Gastrocnemius medialis (tissue), 4 donors: ENCODE measurements at regions not wholly inside any gene's neighbourhood (a gene's known extent, or its start where the extent isn't known, plus 50 kb on each side); places are given as distances from the start of the nearest gene placed in this dataset.

Experiments used
- ATAC-seq, 2 donors: fragments of 150-250 bp; one replicate each; pipeline ENCODE4 v1.9.1; 2016
- DNase-seq, 2 donors: peaks; one replicate each; pipeline ENCODE4 v3.0.0-alpha.2; 2019
- H3K27ac ChIP-seq, 4 donors: fragments of 200-600 bp; sonication (generic); 1 replicate in 1 of 4; 2 replicates in 3 of 4; pipeline ENCODE4 v1.5.1; 2016 to 2018; ENCODE audit warnings: mild to moderate bottlenecking in 2 of 4, moderate library complexity in 1 of 4
- H3K27me3 ChIP-seq, 3 donors: fragments of 200-600 bp; sonication (generic) in 2 of 3; 1 replicate in 1 of 3; 2 replicates in 2 of 3; pipeline versions ENCODE4 v1.5.1 to v1.6.0; 2016 to 2019; ENCODE audit warnings: mild to moderate bottlenecking in 1 of 3, moderate library complexity in 1 of 3
- H3K36me3 ChIP-seq, 2 donors: fragments of 200-600 bp; sonication (generic) in 1 of 2; one replicate each; pipeline ENCODE4 v1.5.1; 2017 to 2018
- H3K4me1 ChIP-seq, 2 donors: fragments of 200-600 bp; sonication (generic) in 1 of 2; one replicate each; pipeline ENCODE4 v1.5.1; 2016 to 2017; ENCODE audit warnings: mild to moderate bottlenecking in 2 of 2
- H3K4me3 ChIP-seq, 4 donors: fragments of 200-600 bp; sonication (generic) in 3 of 4; 1 replicate in 1 of 4; 2 replicates in 3 of 4; pipeline ENCODE4 v1.5.1; 2016 to 2019; ENCODE audit warnings: mild to moderate bottlenecking in 2 of 4
- H3K9me3 ChIP-seq, 3 donors: fragments of 200-600 bp; sonication (generic) in 2 of 3; 1 replicate in 1 of 3; 2 replicates in 2 of 3; pipeline ENCODE4 v1.5.1; 2016 to 2019
- CTCF ChIP-seq, 5 experiments: fragments of 450-650 bp in 3 of 5; fragments of 200-600 bp in 2 of 5; sonication (generic) in 2 of 5; IDR thresholded peaks in 4 of 5; conservative IDR thresholded peaks in 1 of 5; 1 replicate in 4 of 5; 2 replicates in 1 of 5; pipeline ENCODE4 v1.5.1; 2016 to 2019; ENCODE audit warnings: antibody characterized with exemption in 5 of 5, mild to moderate bottlenecking in 3 of 5, moderate library complexity in 3 of 5
- POLR2A ChIP-seq, 2 donors: fragments of 450-650 bp; IDR thresholded peaks; one replicate each; pipeline ENCODE4 v1.6.1; 2017; ENCODE audit warnings: antibody characterized with exemption in 2 of 2, mild to moderate bottlenecking in 2 of 2, moderate library complexity in 2 of 2
- in situ Hi-C, 4 donors: fragments of 200-750 bp; cut with MboI; loops; one replicate each; pipeline versions ENCODE4 v1.15.0 to v1.8.0; 2017; ENCODE audit warnings: low sequenced_read_pairs in 4 of 4
- intact Hi-C: fragments of 100-400 bp; cut with DNase I; formaldehyde crosslinking; loops from one replicate; pipeline ENCODE4 v1.15.1; 2023; ENCODE audit warnings: low total_unique reads

DNA sequence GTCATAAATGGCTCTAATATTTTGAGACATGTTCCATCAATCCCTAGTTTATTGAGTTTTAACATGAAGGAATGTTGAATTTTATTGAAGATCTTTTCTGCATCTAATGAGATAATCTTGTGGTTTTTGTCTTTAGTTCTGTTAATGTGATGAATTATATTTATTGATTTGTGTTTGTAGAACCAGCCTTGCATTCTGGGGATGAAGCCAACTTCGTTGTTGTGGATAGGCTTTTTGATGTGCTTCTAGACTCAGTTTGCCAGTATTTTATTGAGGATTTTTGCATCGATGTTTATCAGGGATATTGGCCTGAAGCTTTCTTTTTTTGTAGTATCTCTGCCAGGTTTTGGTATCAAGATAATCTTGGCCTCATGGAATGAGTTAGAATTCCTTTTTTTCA, 72.0 kb upstream of the CD96 start:
- H3K36me3 ChIP-seq: no peaks in the 10 kb centered on the region
- no peak overlapping the region for H3K27ac ChIP-seq
- H3K27me3 ChIP-seq: no peaks in the 10 kb centered on the region
- H3K4me1 ChIP-seq: no peaks in the 10 kb centered on the region
- intact Hi-C loops: no loop called here
- ATAC-seq: no peak
- TF ChIP-seq POLR2A (IDR thresholded peaks at IDR 0.05): no peak
- no peak for TF ChIP-seq CTCF (IDR thresholded peaks at IDR 0.05 in 4 of 5, conservative IDR thresholded peaks at IDR 0.05 in 1 of 5)
- DNase-seq: no peak
- no peak overlapping the region for H3K4me3 ChIP-seq
- in situ Hi-C loops: no loop called here
- H3K9me3 ChIP-seq: no peaks in the 10 kb centered on the region

- ATAC-seq (no peak), DNase-seq (no peak)
- Histone ChIP-seq H3K9me3 (no peaks in the 10 kb centered on the region), H3K4me3 (no peak overlapping the region), H3K27me3 (no peaks in the 10 kb centered on the region), H3K4me1 (no peaks in the 10 kb centered on the region), H3K27ac (no peak overlapping the region), H3K36me3 (no peaks in the 10 kb centered on the region)
- in situ Hi-C loops: no loop called here
- no peak for TF ChIP-seq POLR2A (IDR thresholded peaks at IDR 0.05)
- no peak for TF ChIP-seq CTCF (IDR thresholded peaks at IDR 0.05 in 4 of 5, conservative IDR thresholded peaks at IDR 0.05 in 1 of 5)
- intact Hi-C loops: no loop called here
Observed at GRCh38 chr3:111471831-111472230, 70.2 kb upstream of the CD96 start.

GRCh38 chr3:111472556-111472955, 69.4 kb upstream of the CD96 start:
- no peaks in the 10 kb centered on the region for H3K27me3 ChIP-seq
- DNase-seq (no peak), ATAC-seq (no peak)
- H3K4me3 ChIP-seq: no peak overlapping the region
- in situ Hi-C loops: no loop called here
- TF ChIP-seq POLR2A (IDR thresholded peaks at IDR 0.05) (no peak), CTCF (IDR thresholded peaks at IDR 0.05 in 4 of 5, conservative IDR thresholded peaks at IDR 0.05 in 1 of 5) (no peak)
- H3K4me1 ChIP-seq: no peaks in the 10 kb centered on the region
- H3K27ac ChIP-seq: no peak overlapping the region
- intact Hi-C loops: no loop called here
- no peaks in the 10 kb centered on the region for H3K36me3 ChIP-seq
- no peaks in the 10 kb centered on the region for H3K9me3 ChIP-seq

DNA sequence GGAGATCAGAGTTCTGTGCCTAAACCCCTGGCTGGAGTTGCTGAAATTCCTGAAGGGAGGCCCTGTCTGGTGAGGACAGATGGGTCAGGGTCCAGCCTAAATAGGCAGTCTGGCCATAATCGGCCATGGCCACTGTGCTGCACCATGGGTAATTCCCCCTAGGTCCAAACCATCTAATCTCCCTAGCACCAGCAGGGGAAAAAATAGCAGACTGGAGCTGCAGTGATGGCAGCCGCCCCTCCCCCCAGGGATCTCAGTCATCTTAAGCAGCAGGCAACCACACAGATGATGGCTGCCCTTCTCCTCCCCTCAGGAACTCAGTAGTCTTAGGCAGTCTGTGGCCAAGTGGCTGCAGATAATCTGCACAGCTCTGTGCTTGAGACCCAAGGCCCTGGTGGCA, 68.4 kb upstream of the CD96 start:
- Histone ChIP-seq H3K4me1 (no peaks in the 10 kb centered on the region), H3K9me3 (no peaks in the 10 kb centered on the region), H3K36me3 (no peaks in the 10 kb centered on the region), H3K27me3 (no peaks in the 10 kb centered on the region), H3K4me3 (no peak overlapping the region), H3K27ac (no peak overlapping the region)
- ATAC-seq (no peak), DNase-seq (no peak)
- intact Hi-C loops (no loop called here), in situ Hi-C loops (no loop called here)
- TF ChIP-seq CTCF (IDR thresholded peaks at IDR 0.05 in 4 of 5, conservative IDR thresholded peaks at IDR 0.05 in 1 of 5) (no peak), POLR2A (IDR thresholded peaks at IDR 0.05) (no peak)

DNA sequence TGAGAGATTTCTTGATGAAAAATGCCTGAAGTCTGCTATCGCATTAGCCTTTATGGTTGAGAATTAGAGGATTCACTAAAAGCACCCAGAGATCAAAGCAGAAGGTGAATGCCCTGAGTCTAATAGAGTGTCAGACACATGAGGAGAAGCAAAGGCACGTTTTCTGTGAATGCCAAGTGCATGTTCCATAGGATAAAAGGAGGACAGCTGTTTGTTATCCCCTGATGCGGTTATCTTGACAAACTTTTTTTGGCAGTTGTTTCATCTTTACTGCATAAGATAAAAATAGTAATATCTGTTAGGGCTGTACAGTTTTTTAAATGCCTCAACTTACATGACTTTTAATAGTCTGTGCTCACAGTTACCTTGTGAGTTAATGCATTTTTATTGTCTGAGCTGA, 65.3 kb upstream of the CD96 start:
- DNase-seq (no peak), ATAC-seq (no peak)
- H3K27me3 ChIP-seq: no peaks in the 10 kb centered on the region
- in situ Hi-C loops (no loop called here), intact Hi-C loops (no loop called here)
- no peak overlapping the region for H3K27ac ChIP-seq
- H3K9me3 ChIP-seq: no peaks in the 10 kb centered on the region
- no peak overlapping the region for H3K4me3 ChIP-seq
- TF ChIP-seq CTCF (IDR thresholded peaks at IDR 0.05 in 4 of 5, conservative IDR thresholded peaks at IDR 0.05 in 1 of 5) (no peak), POLR2A (IDR thresholded peaks at IDR 0.05) (no peak)
- no peaks in the 10 kb centered on the region for H3K36me3 ChIP-seq
- no peaks in the 10 kb centered on the region for H3K4me1 ChIP-seq
